Neuronal stem cell (in vitro differentiated cells): ENCODE measurements at regions not wholly inside any gene's neighbourhood (a gene's known extent, or its start where the extent isn't known, plus 50 kb on each side); places are given as distances from the start of the nearest gene placed in this dataset.

Experiments used
- DNase-seq: peaks from one replicate; pipeline ENCODE4 v3.0.0-alpha.2; 2013; ENCODE audit warnings: low spot score
- H2AFZ ChIP-seq: one replicate; pipeline ENCODE4 v1.6.1; 2013; ENCODE audit warnings: mild to moderate bottlenecking, low read length, inconsistent platforms
- H2AK5ac ChIP-seq: 2 replicates; pipeline ENCODE4 v1.6.1; 2013; ENCODE audit warnings: low read depth, mild to moderate bottlenecking, inconsistent platforms, low read length, moderate library complexity, mixed read lengths
- H2BK120ac ChIP-seq: 2 replicates; pipeline ENCODE4 v1.6.1; 2013; ENCODE audit warnings: low read depth, mild to moderate bottlenecking, inconsistent platforms, low read length, moderate library complexity, mixed read lengths
- H2BK12ac ChIP-seq: one replicate; pipeline ENCODE4 v1.6.1; 2013; ENCODE audit warnings: low read length, inconsistent platforms
- H2BK15ac ChIP-seq: 2 replicates; pipeline ENCODE4 v1.6.1; 2013; ENCODE audit warnings: mild to moderate bottlenecking, low read length, inconsistent platforms, mixed read lengths
- H2BK5ac ChIP-seq: one replicate; pipeline ENCODE4 v1.6.1; 2013; ENCODE audit warnings: inconsistent platforms, mild to moderate bottlenecking, low read length, moderate library complexity
- H3K14ac ChIP-seq: one replicate; pipeline ENCODE4 v1.6.1; 2013; ENCODE audit warnings: low read length, inconsistent platforms
- H3K18ac ChIP-seq: 2 replicates; pipeline ENCODE4 v1.6.1; 2013; ENCODE audit warnings: low read length, inconsistent platforms
- H3K23ac ChIP-seq: 2 replicates; pipeline ENCODE4 v1.6.1; 2013; ENCODE audit warnings: low read depth, mild to moderate bottlenecking, mixed read lengths, low read length, inconsistent platforms; ENCODE audit not compliant: poor library complexity
- H3K27ac ChIP-seq: replicated peaks from 3 replicates; pipeline ENCODE4 v1.5.1; 2013; ENCODE audit warnings: low read length, inconsistent platforms
- H3K27me3 ChIP-seq, 3 experiments: 2 replicates each; pipeline ENCODE4 v1.6.1; 2013; ENCODE audit warnings: low read length in 3 of 3, mild to moderate bottlenecking in 2 of 3, inconsistent platforms in 1 of 3, low read depth in 1 of 3, mixed read lengths in 1 of 3, moderate library complexity in 1 of 3; ENCODE audit not compliant: control insufficient read depth in 3 of 3, insufficient read depth in 3 of 3
- H3K36me3 ChIP-seq, 2 donors: replicated peaks in 1 of 2; 2 replicates each; pipeline ENCODE4 v1.6.1; 2013; ENCODE audit warnings: low read length in 2 of 2; ENCODE audit not compliant: control insufficient read depth in 2 of 2, insufficient read depth in 2 of 2
- H3K4ac ChIP-seq: 2 replicates; pipeline ENCODE4 v1.6.1; 2013; ENCODE audit warnings: inconsistent platforms, mild to moderate bottlenecking, low read length, moderate library complexity
- H3K4me1 ChIP-seq, 2 donors: 1 replicate in 1 of 2; 2 replicates in 1 of 2; pipeline ENCODE4 v1.6.1; 2013; ENCODE audit warnings: low read length in 2 of 2, low read depth in 1 of 2; ENCODE audit not compliant: control insufficient read depth in 2 of 2, insufficient read depth in 1 of 2
- H3K4me2 ChIP-seq: one replicate; pipeline ENCODE4 v1.6.1; 2013; ENCODE audit warnings: mild to moderate bottlenecking, low read length, inconsistent platforms; ENCODE audit not compliant: insufficient read depth, poor library complexity, severe bottlenecking
- H3K4me3 ChIP-seq, 2 donors: 2 replicates each; pipeline ENCODE4 v1.5.1; 2013; ENCODE audit warnings: low read length in 2 of 2, mild to moderate bottlenecking in 2 of 2, inconsistent platforms in 1 of 2, moderate library complexity in 1 of 2
- H3K79me1 ChIP-seq: one replicate; pipeline ENCODE4 v1.6.1; 2013; ENCODE audit warnings: low read depth, mild to moderate bottlenecking, inconsistent platforms, low read length, moderate library complexity
- H3K9ac ChIP-seq: one replicate; pipeline ENCODE4 v1.6.1; 2013; ENCODE audit warnings: mild to moderate bottlenecking, low read depth, low read length, inconsistent platforms; ENCODE audit not compliant: poor library complexity
- H3K9me3 ChIP-seq, 2 donors: replicated peaks in 1 of 2; 2 replicates each; pipeline versions ENCODE3 to v1.6.1; 2013; ENCODE audit warnings: low read length in 2 of 2, mild to moderate bottlenecking in 2 of 2, inconsistent platforms in 1 of 2, low read depth in 1 of 2, mixed read lengths in 1 of 2, moderate library complexity in 1 of 2; ENCODE audit not compliant: control insufficient read depth in 2 of 2, insufficient read depth in 1 of 2
- H4K8ac ChIP-seq: one replicate; pipeline ENCODE4 v1.6.1; 2013; ENCODE audit warnings: low read depth, mild to moderate bottlenecking, inconsistent platforms, low read length, moderate library complexity
- H4K91ac ChIP-seq: one replicate; pipeline ENCODE4 v1.6.1; 2013; ENCODE audit warnings: low read length, low read depth, mild to moderate bottlenecking, inconsistent platforms; ENCODE audit not compliant: poor library complexity
- whole genome bisulfite sequencing, 2 donors: extraction: QIAGEN DNeasy Blood & Tissue Kit; methylation state at CpG; one replicate each; pipeline ENCODE4 v1.1.7; 2013; ENCODE audit warnings: missing lambda C conversion rate in 2 of 2, mixed read lengths in 1 of 2; ENCODE audit not compliant: insufficient read length in 2 of 2, insufficient replicate concordance in 1 of 2; ENCODE audit errors: extremely low coverage in 2 of 2; 5-methylcytosine and 5-hydroxymethylcytosine counted together

GRCh38 chr2:236661762-236662110 is 92.1 kb downstream of the ACKR3 start:
- H2AK5ac ChIP-seq = no peak overlapping the region
- no peaks in the 10 kb centered on the region for H3K27me3 ChIP-seq
- no peak overlapping the region for H2BK12ac ChIP-seq
- no peak overlapping the region for H2BK5ac ChIP-seq
- DNase-seq = no peak
- WGBS, 2 donors = no CpG with 5 or more reads among the region's 2 CpGs
- no peaks in the 10 kb centered on the region for H3K79me1 ChIP-seq
- no peak overlapping the region for H3K18ac ChIP-seq
- H3K14ac ChIP-seq = no peak overlapping the region
- H2BK15ac ChIP-seq = no peak overlapping the region
- H4K8ac ChIP-seq = no peak overlapping the region
- H2BK120ac ChIP-seq = no peak overlapping the region
- no peak overlapping the region for H3K9ac ChIP-seq
- no peak overlapping the region for H3K4me3 ChIP-seq
- no peak overlapping the region for H3K4ac ChIP-seq
- H3K23ac ChIP-seq = no peak overlapping the region
- H4K91ac ChIP-seq = no peak overlapping the region
- peak overlapping the region; percentile 66 for H2AFZ ChIP-seq
- peak overlapping the region; percentile 68 for H3K27ac ChIP-seq
- H3K4me2 ChIP-seq = no peak overlapping the region
- H3K9me3 ChIP-seq = peaks cover 0 to 19% of the 10 kb centered on the region in 2 donors
- H3K4me1 ChIP-seq = peaks cover 10 to 12% of the 10 kb centered on the region in 2 donors
- H3K36me3 ChIP-seq = no peaks in the 10 kb centered on the region

GRCh38 chr2:236662231-236663185 is 92.9 kb downstream of the ACKR3 start:
- no peak overlapping the region for H2BK5ac ChIP-seq
- H2BK15ac ChIP-seq = no peak overlapping the region
- no CpG with 5 or more reads among the region's 11 CpGs for WGBS, 2 donors
- no peak overlapping the region for H2BK120ac ChIP-seq
- H3K36me3 ChIP-seq = no peaks in the 10 kb centered on the region
- no peak overlapping the region for H3K4me3 ChIP-seq
- no peaks in the 10 kb centered on the region for H3K27me3 ChIP-seq
- peaks cover 2 to 22% of the 10 kb centered on the region in 2 donors for H3K9me3 ChIP-seq
- H3K9ac ChIP-seq = no peak overlapping the region
- H3K14ac ChIP-seq = no peak overlapping the region
- H3K23ac ChIP-seq = no peak overlapping the region
- H3K4me1 ChIP-seq = peaks cover 10 to 12% of the 10 kb centered on the region in 2 donors
- no peak overlapping the region for H2AFZ ChIP-seq
- H3K27ac ChIP-seq = no peak overlapping the region
- H3K79me1 ChIP-seq = no peaks in the 10 kb centered on the region
- H3K4ac ChIP-seq = no peak overlapping the region
- H3K4me2 ChIP-seq = no peak overlapping the region
- no peak overlapping the region for H4K8ac ChIP-seq
- no peak overlapping the region for H3K18ac ChIP-seq
- no peak overlapping the region for H2BK12ac ChIP-seq
- no peak overlapping the region for H2AK5ac ChIP-seq
- no peak for DNase-seq
- H4K91ac ChIP-seq = no peak overlapping the region

GRCh38 chr2:236663287-236664101 is 93.9 kb downstream of the ACKR3 start:
- Histone ChIP-seq H3K36me3 (no peaks in the 10 kb centered on the region), H3K79me1 (no peaks in the 10 kb centered on the region), H3K18ac (peak overlapping the region; percentile 15), H4K8ac (no peak overlapping the region), H3K9me3 (peaks cover 2 to 21% of the 10 kb centered on the region in 2 donors), H2BK12ac (no peak overlapping the region), H2AK5ac (no peak overlapping the region), H3K27me3 (no peaks in the 10 kb centered on the region), H3K9ac (no peak overlapping the region), H3K4ac (no peak overlapping the region), H3K4me3 (no peak overlapping the region), H3K4me2 (no peak overlapping the region), H2AFZ (no peak overlapping the region), H3K23ac (no peak overlapping the region), H3K4me1 (peaks cover 10 to 12% of the 10 kb centered on the region in 2 donors), H2BK120ac (no peak overlapping the region), H2BK15ac (no peak overlapping the region), H3K27ac (no peak overlapping the region), H3K14ac (no peak overlapping the region), H4K91ac (no peak overlapping the region), H2BK5ac (no peak overlapping the region)
- DNase-seq = no peak
- WGBS, 2 donors = no CpG with 5 or more reads among the region's 17 CpGs

GRCh38 chr2:236664136-236664535 is 94.5 kb downstream of the ACKR3 start:
- WGBS, 2 donors = no CpG with 5 or more reads among the region's 6 CpGs
- no peak overlapping the region for H3K4me3 ChIP-seq
- no peak overlapping the region for H3K9ac ChIP-seq

More at GRCh38 chr2:236664136-236664535, 94.5 kb downstream of the ACKR3 start:
- no peak overlapping the region for H3K27ac ChIP-seq
- H3K18ac ChIP-seq = no peak overlapping the region
- H3K4ac ChIP-seq = no peak overlapping the region
- no peaks in the 10 kb centered on the region for H3K79me1 ChIP-seq
- no peaks in the 10 kb centered on the region for H3K36me3 ChIP-seq
- H2AK5ac ChIP-seq = no peak overlapping the region
- no peak overlapping the region for H3K4me2 ChIP-seq
- H2BK15ac ChIP-seq = no peak overlapping the region
- no peak overlapping the region for H4K91ac ChIP-seq
- DNase-seq = no peak
- peaks cover 10 to 12% of the 10 kb centered on the region in 2 donors for H3K4me1 ChIP-seq
- H3K27me3 ChIP-seq = no peaks in the 10 kb centered on the region
- H2BK120ac ChIP-seq = no peak overlapping the region
- H3K14ac ChIP-seq = no peak overlapping the region
- H2AFZ ChIP-seq = no peak overlapping the region
- peaks cover 2 to 19% of the 10 kb centered on the region in 2 donors for H3K9me3 ChIP-seq
- H2BK5ac ChIP-seq = no peak overlapping the region
- H4K8ac ChIP-seq = no peak overlapping the region
- H3K23ac ChIP-seq = no peak overlapping the region
- H2BK12ac ChIP-seq = no peak overlapping the region
